ENCODE measurements at regions not wholly inside any gene's neighbourhood (a gene's known extent, or its start where the extent isn't known, plus 50 kb on each side); places are given as distances from the start of the nearest gene placed in this dataset.

- TF ChIP-seq ZBTB2 (IDR thresholded peaks at IDR 0.05) (no peak), ZNF589 (CRISPR knock-in tag; IDR thresholded peaks at IDR 0.05; ENCODE audit: low read depth) (no peak), ZNF507 (tag; conservative IDR thresholded peaks at IDR 0.05) (no peak), ZBTB11 (CRISPR knock-in tag; IDR thresholded peaks at IDR 0.05) (no peak), SP2 (IDR thresholded peaks at IDR 0.05; ENCODE audit: extremely low read depth, low read depth, low read length, poor library complexity, severe bottlenecking) (no peak), HEY1 (CRISPR knock-in tag; IDR thresholded peaks at IDR 0.05; ENCODE audit: borderline replicate concordance) (no peak), ARID1B (IDR thresholded peaks at IDR 0.05) (no peak)
- TF ChIP-seq, protein P1, sequence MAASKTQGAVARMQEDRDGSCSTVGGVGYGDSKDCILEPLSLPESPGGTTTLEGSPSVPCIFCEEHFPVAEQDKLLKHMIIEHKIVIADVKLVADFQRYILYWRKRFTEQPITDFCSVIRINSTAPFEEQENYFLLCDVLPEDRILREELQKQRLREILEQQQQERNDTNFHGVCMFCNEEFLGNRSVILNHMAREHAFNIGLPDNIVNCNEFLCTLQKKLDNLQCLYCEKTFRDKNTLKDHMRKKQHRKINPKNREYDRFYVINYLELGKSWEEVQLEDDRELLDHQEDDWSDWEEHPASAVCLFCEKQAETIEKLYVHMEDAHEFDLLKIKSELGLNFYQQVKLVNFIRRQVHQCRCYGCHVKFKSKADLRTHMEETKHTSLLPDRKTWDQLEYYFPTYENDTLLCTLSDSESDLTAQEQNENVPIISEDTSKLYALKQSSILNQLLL (CRISPR knock-in tag; IDR thresholded peaks at IDR 0.05; ENCODE audit: borderline replicate concordance), result no peak
- TF ChIP-seq, protein P2, sequence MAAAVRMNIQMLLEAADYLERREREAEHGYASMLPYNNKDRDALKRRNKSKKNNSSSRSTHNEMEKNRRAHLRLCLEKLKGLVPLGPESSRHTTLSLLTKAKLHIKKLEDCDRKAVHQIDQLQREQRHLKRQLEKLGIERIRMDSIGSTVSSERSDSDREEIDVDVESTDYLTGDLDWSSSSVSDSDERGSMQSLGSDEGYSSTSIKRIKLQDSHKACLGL (CRISPR knock-in tag; IDR thresholded peaks at IDR 0.05; ENCODE audit: borderline replicate concordance, poor library complexity, severe bottlenecking), result no peak
These were observed 155.6 kb upstream of the PWP1 start (continued) for GRCh38 chr12:107529991-107530390.
